Rectal smooth muscle tissue (tissue), 1 donor: ENCODE measurements at regions not wholly inside any gene's neighbourhood (a gene's known extent, or its start where the extent isn't known, plus 50 kb on each side); places are given as distances from the start of the nearest gene placed in this dataset.
"Not testable (repeated sequence)": the region's sequence is repeated elsewhere in the genome, so short reads cannot be mapped to it uniquely, and the experiment has no call there.

Experiments used
- H3K27ac ChIP-seq: one replicate; pipeline ENCODE4 v1.7.0; 2013; ENCODE audit warnings: low read depth, low read length, inconsistent platforms
- H3K27me3 ChIP-seq: one replicate; pipeline ENCODE4 v1.7.0; 2013; ENCODE audit warnings: low read length; ENCODE audit not compliant: control insufficient read depth, insufficient read depth
- H3K36me3 ChIP-seq: one replicate; pipeline ENCODE4 v1.7.0; 2013; ENCODE audit warnings: low read length; ENCODE audit not compliant: control insufficient read depth, insufficient read depth
- H3K4me1 ChIP-seq: one replicate; pipeline ENCODE4 v1.7.0; 2013; ENCODE audit warnings: low read length; ENCODE audit not compliant: control insufficient read depth, insufficient read depth
- H3K4me3 ChIP-seq: one replicate; pipeline ENCODE4 v1.7.0; 2013; ENCODE audit warnings: low read length
- H3K9ac ChIP-seq: one replicate; pipeline ENCODE4 v1.7.0; 2013; ENCODE audit warnings: low read length

DNA sequence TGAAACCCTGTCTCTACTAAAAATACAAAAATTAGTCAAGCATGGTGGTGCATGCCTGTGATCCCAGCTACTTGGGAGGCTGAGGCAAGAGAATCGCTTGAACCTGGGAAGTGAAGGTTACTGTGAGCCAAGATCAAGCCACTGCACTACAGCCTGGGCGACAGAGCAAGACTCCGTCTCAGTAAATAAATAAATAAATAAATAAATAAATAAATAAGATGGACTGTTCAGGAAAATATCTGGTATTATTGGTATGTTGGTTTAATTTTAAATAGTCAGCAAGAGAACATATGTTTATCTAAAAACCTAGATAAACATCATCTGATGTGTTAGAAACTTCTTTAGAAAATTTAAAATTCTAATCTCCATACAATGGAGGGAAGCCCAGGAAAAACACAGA is 431.6 kb upstream of the AKR1E2 start:
- H3K27me3 ChIP-seq, H3K27ac ChIP-seq, H3K4me1 ChIP-seq, H3K9ac ChIP-seq, H3K4me3 ChIP-seq, H3K36me3 ChIP-seq: not testable (repeated sequence)

DNA sequence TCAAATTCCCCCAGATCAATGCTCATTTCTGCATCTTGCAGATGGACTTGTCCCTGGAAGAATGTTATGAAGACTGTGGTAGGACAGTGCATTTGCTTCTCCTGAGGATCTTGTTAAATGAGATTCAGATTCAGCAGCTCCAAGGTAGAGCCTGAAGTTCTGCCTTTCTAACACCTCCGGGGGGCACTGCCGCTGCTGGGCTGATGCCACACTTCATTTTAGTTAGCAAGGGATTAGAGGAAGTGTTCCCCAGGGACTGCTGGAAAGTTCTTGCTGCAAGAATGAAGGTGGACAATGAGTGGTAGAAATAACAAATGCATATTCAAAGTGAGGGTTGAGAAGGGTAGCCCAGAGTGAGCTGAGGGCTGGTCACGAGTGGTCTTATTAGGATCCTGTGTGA is 434.3 kb upstream of the AKR1E2 start:
- Histone ChIP-seq H3K4me1 (no peaks in the 10 kb centered on the region), H3K27me3 (no peaks in the 10 kb centered on the region), H3K4me3 (no peak overlapping the region), H3K9ac (no peak overlapping the region), H3K36me3 (no peaks in the 10 kb centered on the region), H3K27ac (no peak overlapping the region)

DNA sequence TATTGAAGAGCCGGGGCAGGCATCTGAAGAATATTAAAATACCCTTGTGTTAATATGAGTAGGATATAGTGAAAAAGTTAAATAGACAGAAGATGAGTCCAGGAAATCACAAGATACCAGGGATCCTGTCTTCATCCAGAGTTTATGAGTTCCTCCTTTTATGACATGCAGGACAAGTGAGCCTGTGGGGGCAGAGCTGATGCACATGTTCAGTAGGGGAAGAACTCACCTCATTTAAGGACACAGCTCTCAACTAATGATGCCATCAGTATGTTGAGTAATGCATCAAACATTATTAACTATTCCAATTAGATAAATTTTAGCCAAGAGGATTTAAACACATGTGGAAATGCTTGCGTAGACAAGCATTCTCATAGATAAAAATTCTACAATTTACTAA is 435.8 kb upstream of the AKR1E2 start:
- Histone ChIP-seq H3K36me3 (no peaks in the 10 kb centered on the region), H3K27ac (no peak overlapping the region), H3K4me1 (no peaks in the 10 kb centered on the region), H3K27me3 (no peaks in the 10 kb centered on the region), H3K4me3 (no peak overlapping the region), H3K9ac (no peak overlapping the region)

DNA sequence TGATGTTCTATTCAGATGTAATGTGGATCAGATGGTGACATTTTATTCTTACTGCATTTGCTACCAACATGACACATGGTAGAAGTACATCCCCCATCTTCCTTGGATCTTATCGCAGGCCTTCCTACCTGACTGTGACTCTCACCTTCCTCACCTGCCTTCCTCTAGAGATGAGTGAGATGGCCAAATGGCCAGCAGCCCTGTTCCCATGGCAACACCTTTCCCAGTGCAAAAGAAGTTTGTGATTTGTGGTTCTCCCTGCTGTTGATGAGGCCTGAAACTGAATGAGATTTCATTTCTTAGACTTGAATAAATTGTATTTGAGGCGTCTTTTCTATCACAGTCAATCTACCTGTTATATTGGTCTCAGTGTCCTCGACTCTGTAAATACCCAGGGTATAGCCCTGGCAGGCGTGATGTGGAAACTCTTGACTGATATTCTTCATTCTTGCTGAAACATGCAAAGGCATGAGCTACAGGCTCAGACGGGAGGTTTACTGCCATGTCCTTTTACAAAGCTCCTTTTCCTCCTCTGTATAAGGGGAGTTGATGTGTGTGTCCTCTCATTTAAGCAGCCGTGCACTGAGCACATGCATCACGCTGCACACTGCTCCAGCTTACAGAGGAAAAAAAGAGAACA is 440.7 kb upstream of the AKR1E2 start:
- Histone ChIP-seq H3K4me3 (no peak overlapping the region), H3K36me3 (no peaks in the 10 kb centered on the region), H3K27me3 (no peaks in the 10 kb centered on the region), H3K9ac (no peak overlapping the region), H3K4me1 (peaks cover 5% of the 10 kb centered on the region), H3K27ac (no peak overlapping the region)

DNA sequence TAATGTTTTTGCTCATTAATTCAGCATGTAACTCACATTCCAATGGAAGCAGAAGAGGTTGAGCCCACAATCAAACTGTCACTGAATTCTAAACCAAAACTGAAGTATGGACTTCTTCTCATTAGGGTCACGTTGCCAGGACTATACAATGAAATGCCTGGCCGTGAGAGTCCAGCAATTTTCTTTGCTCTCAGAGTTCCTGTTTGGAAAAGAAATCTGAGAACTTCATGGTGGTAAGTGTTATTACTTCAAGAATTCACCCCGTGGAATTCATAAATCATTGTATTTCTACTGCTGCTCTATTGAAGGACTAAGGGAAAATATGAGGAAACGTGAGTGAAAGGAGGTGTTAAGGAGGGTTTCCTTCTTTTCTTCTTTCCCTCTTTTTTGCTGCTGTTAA is 441.8 kb upstream of the AKR1E2 start:
- Histone ChIP-seq H3K27ac (no peak overlapping the region), H3K4me3 (no peak overlapping the region), H3K4me1 (peaks cover 5% of the 10 kb centered on the region), H3K36me3 (no peaks in the 10 kb centered on the region), H3K9ac (no peak overlapping the region), H3K27me3 (no peaks in the 10 kb centered on the region)

DNA sequence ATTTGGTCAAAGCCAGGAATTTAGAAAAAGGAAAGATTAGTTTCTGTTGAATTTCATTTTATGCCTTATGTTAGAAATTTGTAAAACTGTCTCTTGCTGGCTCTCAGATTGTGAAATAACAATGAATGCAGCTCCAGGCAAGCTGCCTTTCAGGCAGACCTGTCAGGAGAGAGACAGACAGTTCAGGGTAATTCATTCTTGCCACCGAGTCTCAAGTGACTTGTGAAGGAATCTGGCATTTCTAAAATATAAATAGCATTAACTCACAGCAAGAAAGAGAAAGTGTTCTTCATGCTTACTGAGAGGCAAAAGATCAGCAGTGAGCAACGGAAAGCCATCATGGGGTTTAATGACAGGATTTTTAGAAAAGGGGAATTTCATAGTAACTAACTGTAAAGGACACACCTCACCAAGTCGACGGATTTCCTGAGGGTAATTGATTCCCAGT is 442.3 kb upstream of the AKR1E2 start:
- Histone ChIP-seq H3K36me3 (no peaks in the 10 kb centered on the region), H3K4me1 (peaks cover 5% of the 10 kb centered on the region), H3K9ac (no peak overlapping the region), H3K4me3 (no peak overlapping the region), H3K27me3 (no peaks in the 10 kb centered on the region), H3K27ac (no peak overlapping the region)

DNA sequence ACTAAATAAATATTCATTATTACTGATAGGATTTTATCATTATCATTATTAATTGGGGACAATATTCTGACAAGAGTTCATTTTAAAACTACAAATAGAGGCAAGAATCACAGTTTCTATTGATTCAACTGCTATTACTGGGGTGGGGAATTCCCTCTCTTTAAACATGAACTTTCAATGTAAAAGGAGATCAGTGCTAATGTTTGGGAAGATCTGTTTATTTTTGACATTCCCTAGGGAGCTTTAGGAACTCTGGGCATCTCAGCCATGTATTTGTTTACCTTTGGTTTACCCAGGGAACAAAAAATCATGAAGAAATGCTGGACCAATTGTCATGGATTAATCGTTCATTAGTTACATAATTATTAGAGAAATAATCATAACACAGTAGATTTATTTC is 443.2 kb upstream of the AKR1E2 start:
- H3K36me3 ChIP-seq: no peaks in the 10 kb centered on the region
- H3K4me1 ChIP-seq: peaks cover 5% of the 10 kb centered on the region
- H3K9ac ChIP-seq: no peak overlapping the region
- no peak overlapping the region for H3K4me3 ChIP-seq
- no peaks in the 10 kb centered on the region for H3K27me3 ChIP-seq
- H3K27ac ChIP-seq: no peak overlapping the region

DNA sequence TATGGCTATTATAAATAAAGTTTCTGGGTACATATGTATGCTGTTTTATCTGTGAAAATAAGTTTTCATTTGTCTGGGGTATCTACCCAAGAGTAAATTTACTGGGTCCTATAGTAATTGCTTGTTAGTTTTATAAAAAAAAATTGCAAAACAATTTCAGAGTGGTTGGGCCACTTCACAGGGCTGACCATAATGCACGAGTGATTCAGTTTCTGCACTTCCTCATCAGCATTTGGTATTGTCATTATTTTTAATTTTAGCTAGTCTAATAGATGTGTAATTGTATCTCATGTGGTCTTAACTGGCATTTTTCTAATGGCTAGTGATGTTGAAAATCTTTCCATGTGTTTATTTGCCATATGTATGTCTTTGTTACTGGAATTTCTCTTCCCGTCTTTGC is 452.4 kb upstream of the AKR1E2 start:
- H3K4me1 ChIP-seq: no peaks in the 10 kb centered on the region
- no peaks in the 10 kb centered on the region for H3K36me3 ChIP-seq
- H3K4me3 ChIP-seq: no peak overlapping the region
- no peak overlapping the region for H3K27ac ChIP-seq
- no peak overlapping the region for H3K9ac ChIP-seq
- no peaks in the 10 kb centered on the region for H3K27me3 ChIP-seq

DNA sequence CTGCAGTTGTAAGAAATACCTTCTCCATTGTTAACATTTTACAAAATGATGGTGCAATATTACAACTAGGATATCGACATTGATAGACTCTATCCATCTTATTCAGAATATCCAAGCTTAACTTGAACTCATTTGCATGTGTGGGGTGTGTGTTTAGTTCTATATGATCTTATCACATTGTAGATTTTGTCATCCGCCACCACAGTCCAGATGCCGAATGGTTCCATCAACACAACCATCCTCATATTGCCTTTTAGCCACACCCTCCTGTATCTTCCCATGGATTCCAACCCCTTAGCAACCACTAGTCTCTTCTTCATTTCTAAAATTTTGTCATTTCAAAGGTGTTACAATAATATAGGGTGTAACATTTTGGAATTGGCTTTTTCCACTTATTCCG is 452.9 kb upstream of the AKR1E2 start:
- no peak overlapping the region for H3K4me3 ChIP-seq
- H3K27me3 ChIP-seq: no peaks in the 10 kb centered on the region
- H3K27ac ChIP-seq: no peak overlapping the region
- H3K4me1 ChIP-seq: no peaks in the 10 kb centered on the region
- no peaks in the 10 kb centered on the region for H3K36me3 ChIP-seq
- no peak overlapping the region for H3K9ac ChIP-seq

DNA sequence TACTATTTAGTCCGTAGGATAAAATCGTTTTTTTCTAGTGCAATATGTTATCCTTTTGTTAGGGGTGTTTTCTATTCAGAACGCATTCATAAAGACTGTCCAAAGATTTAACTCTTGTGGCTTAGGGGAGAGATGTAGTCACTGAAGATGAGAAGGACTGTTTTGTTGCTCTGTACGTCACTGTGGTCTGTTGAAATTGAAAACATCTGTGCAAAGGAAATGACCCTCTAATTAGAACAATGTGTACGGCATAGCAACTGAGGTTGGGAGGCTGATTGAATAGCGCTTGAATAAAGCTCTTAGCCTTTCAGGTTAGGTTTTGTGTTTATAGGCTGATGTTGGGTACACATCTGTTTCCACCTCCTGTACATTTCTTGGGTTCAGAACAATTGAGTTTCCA is 453.4 kb upstream of the AKR1E2 start:
- H3K27me3 ChIP-seq: no peaks in the 10 kb centered on the region
- H3K36me3 ChIP-seq: no peaks in the 10 kb centered on the region
- H3K9ac ChIP-seq: no peak overlapping the region
- no peak overlapping the region for H3K4me3 ChIP-seq
- H3K4me1 ChIP-seq: no peaks in the 10 kb centered on the region
- no peak overlapping the region for H3K27ac ChIP-seq

DNA sequence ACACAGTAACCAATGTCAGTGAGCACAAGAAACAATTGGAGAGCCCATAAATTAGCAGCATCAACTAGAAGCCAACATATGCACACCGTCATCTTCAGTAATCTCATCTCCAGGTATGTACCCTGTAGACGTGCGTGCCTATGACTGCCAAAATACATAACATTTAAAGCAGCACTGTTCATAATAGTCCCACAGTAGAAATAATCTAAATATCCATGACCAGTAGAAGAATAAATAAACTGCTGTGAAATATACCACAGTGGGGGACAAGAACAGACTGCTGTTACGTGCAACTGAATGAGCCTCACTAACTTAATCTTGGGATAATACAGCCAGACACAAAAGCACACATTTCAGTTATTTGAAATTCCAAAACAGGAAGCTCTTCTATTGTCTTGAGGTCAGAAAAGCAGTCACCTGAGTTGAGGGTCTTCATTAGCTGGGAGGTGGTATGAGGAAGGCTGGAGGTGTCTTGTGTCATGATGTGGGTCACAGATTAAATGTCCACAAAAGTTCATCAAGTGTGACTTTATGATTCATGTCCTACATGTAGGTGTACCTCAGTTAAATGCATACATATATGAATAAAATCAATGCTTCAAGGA is 454.2 kb upstream of the AKR1E2 start:
- Histone ChIP-seq H3K27ac (no peak overlapping the region), H3K9ac (no peak overlapping the region), H3K4me1 (no peaks in the 10 kb centered on the region), H3K27me3 (no peaks in the 10 kb centered on the region), H3K4me3 (no peak overlapping the region), H3K36me3 (no peaks in the 10 kb centered on the region)

DNA sequence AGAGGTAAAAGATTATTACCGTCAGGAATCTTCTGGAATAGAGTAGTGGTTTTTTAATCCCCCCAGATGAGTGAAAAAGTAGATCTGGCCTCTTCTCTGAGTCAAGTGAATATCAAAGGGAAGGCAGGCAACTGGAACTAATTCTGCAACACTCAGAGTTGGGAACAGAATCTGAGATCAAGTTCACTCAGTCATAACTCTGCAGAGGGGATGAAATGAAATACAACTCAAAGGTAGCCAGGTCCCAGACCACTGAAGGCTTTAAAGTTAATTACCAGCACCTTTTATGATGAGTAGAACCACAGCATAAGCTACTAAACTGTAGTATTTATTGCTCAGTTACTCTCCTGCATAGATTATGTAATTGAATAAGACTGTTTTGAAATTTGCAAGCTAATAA is 455.6 kb upstream of the AKR1E2 start:
- Histone ChIP-seq H3K27ac (no peak overlapping the region), H3K9ac (no peak overlapping the region), H3K27me3 (no peaks in the 10 kb centered on the region), H3K36me3 (no peaks in the 10 kb centered on the region), H3K4me1 (no peaks in the 10 kb centered on the region), H3K4me3 (no peak overlapping the region)

DNA sequence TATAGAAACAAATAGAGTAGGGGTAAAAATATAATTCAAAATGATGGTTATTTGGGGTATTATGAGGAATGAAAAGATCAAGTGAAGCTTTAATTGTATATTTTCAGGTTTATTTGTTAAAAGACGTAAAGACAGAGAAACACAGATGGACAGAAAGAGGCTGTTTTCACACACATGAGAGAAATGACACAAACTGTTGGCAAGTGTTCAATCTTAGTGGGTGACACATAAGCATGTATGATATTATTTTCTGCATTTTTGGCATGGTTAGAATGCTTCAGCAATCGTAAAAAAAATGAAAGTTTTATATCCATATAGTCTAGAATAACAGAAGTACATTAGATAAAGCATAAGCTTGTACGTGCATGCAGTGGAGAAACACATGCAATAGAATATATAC is 464.4 kb upstream of the AKR1E2 start:
- H3K9ac ChIP-seq: no peak overlapping the region
- no peak overlapping the region for H3K27ac ChIP-seq
- H3K27me3 ChIP-seq: no peaks in the 10 kb centered on the region
- H3K4me1 ChIP-seq: no peaks in the 10 kb centered on the region
- H3K36me3 ChIP-seq: no peaks in the 10 kb centered on the region
- no peak overlapping the region for H3K4me3 ChIP-seq
